ENCODE measurements at regions not wholly inside any gene's neighbourhood (a gene's known extent, or its start where the extent isn't known, plus 50 kb on each side); places are given as distances from the start of the nearest gene placed in this dataset.

DNA sequence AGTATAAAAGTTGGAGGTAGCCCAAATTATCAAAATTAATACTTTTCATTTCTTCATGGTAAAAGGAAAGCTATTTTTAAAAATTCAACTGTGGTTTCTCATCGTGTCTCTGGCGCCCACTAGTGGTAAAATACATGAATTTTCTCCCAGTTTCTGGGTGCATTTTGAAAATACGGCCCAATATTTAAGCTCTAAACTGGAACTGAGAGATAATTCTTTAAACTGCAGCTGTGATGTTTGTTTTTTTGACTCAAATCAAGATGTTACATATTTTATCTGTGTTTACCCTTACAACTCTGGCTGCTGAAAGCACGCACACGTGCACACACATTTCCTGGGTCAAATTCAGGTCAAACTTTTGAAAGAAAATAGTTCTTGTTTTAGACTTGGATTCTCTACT lies 123.9 kb upstream of the ACSL4 start:
- POLR2A ChIA-PET (ENCODE audit: partially characterized antibody), result interaction anchor here (0.9 to 1.0 kb wide), 2 partner anchors 144 to 145 kb away, joined by 3 read pairs; no protein-coding TSS in a partner anchor
- Mint-ChIP-seq H3K9me3 (peaks cover 0 to 3% (median 0%) of the 10 kb centered on the region in 8 donors), H3K36me3 (no peaks in the 10 kb centered on the region), H3K4me1 (peaks cover 0 to 3% (median 0%) of the 10 kb centered on the region in 4 donors), H3K27ac (no peak overlapping the region), H3K27me3 (no peaks in the 10 kb centered on the region), H3K4me3 (peak overlapping the region in 1 of 8 donors; percentile 20)
- Histone ChIP-seq H3K27ac (ENCODE audit: low read depth, low read length) (no peak overlapping the region), H3K4me3 (ENCODE audit: low read length in 2 of 2) (no peak overlapping the region), H3K27me3 (ENCODE audit: insufficient read depth, low read length) (no peaks in the 10 kb centered on the region), H3K9me3 (ENCODE audit: control insufficient read depth in 1 of 2, low read length in 2 of 2) (no peaks in the 10 kb centered on the region), H3K36me3 (ENCODE audit: insufficient read depth, low read length) (no peaks in the 10 kb centered on the region), H3K4me1 (ENCODE audit: insufficient read depth, low read length) (no peaks in the 10 kb centered on the region)
- peak; percentile 31 to 46 (median 37) for DNase-seq
- intact Hi-C loops (cut with micrococcal nuclease), result loop anchor here (1.0 kb wide), 1 partner anchor 372 kb away; no protein-coding TSS in a partner anchor
- CTCF ChIA-PET (ENCODE audit: partially characterized antibody), result interaction anchor here (0.6 to 8.3 kb wide), 24 partner anchors 9 to 554 kb away, joined by 3 to 184 read pairs (median 4); partner anchors contain the start of gene TMEM164

- Histone ChIP-seq H3K9me3 (ENCODE audit: control insufficient read depth in 1 of 2, low read length in 2 of 2) (no peaks in the 10 kb centered on the region), H3K27me3 (ENCODE audit: insufficient read depth, low read length) (no peaks in the 10 kb centered on the region), H3K36me3 (ENCODE audit: insufficient read depth, low read length) (no peaks in the 10 kb centered on the region), H3K27ac (ENCODE audit: low read depth, low read length) (no peak overlapping the region), H3K4me3 (ENCODE audit: low read length in 2 of 2) (no peak overlapping the region), H3K4me1 (ENCODE audit: insufficient read depth, low read length) (no peaks in the 10 kb centered on the region)
- peaks cover 0 to 3% (median 0%) of the 10 kb centered on the region in 4 donors for H3K4me1 Mint-ChIP-seq
- no peak overlapping the region for H3K4me3 Mint-ChIP-seq
- intact Hi-C loops (cut with micrococcal nuclease), result loop anchor here (1.0 kb wide), 1 partner anchor 372 kb away; no protein-coding TSS in a partner anchor
- H3K27ac Mint-ChIP-seq, result peak overlapping the region in 1 of 7 donors; percentile 21
- POLR2A ChIA-PET (ENCODE audit: partially characterized antibody), result no interaction called here
- peaks cover 0 to 3% (median 0%) of the 10 kb centered on the region in 8 donors for H3K9me3 Mint-ChIP-seq
- CTCF ChIA-PET (ENCODE audit: partially characterized antibody), result interaction anchor here (0.8 to 8.3 kb wide), 15 partner anchors 10 to 554 kb away, joined by 3 to 184 read pairs (median 6); partner anchors contain the start of gene TMEM164
- H3K27me3 Mint-ChIP-seq, result no peaks in the 10 kb centered on the region
- H3K36me3 Mint-ChIP-seq, result no peaks in the 10 kb centered on the region
- no peak for DNase-seq
These were observed 124.6 kb upstream of the ACSL4 start for GRCh38 chrX:109857584-109858228.

- no peak overlapping the region for H3K27ac ChIP-seq (ENCODE audit: low read depth, low read length)
- DNase-seq, result no peak
- H3K9me3 ChIP-seq (ENCODE audit: control insufficient read depth in 1 of 2, low read length in 2 of 2), result no peaks in the 10 kb centered on the region
- H3K4me3 Mint-ChIP-seq, result no peak overlapping the region
- H3K27me3 ChIP-seq (ENCODE audit: insufficient read depth, low read length), result no peaks in the 10 kb centered on the region
- ChIA-PET POLR2A (ENCODE audit: partially characterized antibody) (no interaction called here), CTCF (ENCODE audit: partially characterized antibody) (interaction anchor here (2.0 to 8.3 kb wide), 2 partner anchors 146 to 373 kb away, joined by 10 to 184 read pairs; no protein-coding TSS in a partner anchor)
- no peak overlapping the region for H3K4me3 ChIP-seq (ENCODE audit: low read length in 2 of 2)
- H3K36me3 Mint-ChIP-seq, result no peaks in the 10 kb centered on the region
- H3K27me3 Mint-ChIP-seq, result no peaks in the 10 kb centered on the region
- H3K4me1 Mint-ChIP-seq, result peaks cover 0 to 3% (median 0%) of the 10 kb centered on the region in 4 donors
- no peaks in the 10 kb centered on the region for H3K4me1 ChIP-seq (ENCODE audit: insufficient read depth, low read length)
- H3K36me3 ChIP-seq (ENCODE audit: insufficient read depth, low read length), result no peaks in the 10 kb centered on the region
- intact Hi-C loops (cut with micrococcal nuclease), result no loop called here
- no peak overlapping the region for H3K27ac Mint-ChIP-seq
- H3K9me3 Mint-ChIP-seq, result peaks cover 0 to 3% (median 0%) of the 10 kb centered on the region in 8 donors
These were observed 125.7 kb upstream of the ACSL4 start for GRCh38 chrX:109858602-109859341.

DNA sequence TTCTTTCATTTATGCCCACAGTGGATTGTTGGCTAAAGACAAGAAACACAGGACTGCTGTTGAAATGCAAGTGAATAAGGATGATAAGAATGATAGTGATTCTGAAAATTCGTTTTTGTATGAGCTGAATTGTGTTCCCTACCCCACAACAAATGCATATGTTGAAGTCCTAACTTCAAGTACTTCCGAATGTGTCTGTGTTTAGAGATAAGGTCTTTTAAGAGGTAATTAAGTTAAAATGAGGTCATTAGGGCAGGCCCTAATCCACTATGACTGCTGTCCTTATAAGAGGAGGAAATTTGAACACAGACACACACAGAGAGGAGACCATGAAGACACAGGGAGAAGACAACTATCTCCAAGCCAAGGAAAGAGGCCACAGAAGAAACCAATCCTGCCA lies 126.6 kb upstream of the ACSL4 start:
- Mint-ChIP-seq H3K9me3 (no peaks in the 10 kb centered on the region), H3K36me3 (no peaks in the 10 kb centered on the region), H3K4me3 (no peak overlapping the region), H3K27me3 (no peaks in the 10 kb centered on the region), H3K27ac (no peak overlapping the region), H3K4me1 (peaks cover 0 to 3% (median 0%) of the 10 kb centered on the region in 4 donors)
- ChIA-PET POLR2A (ENCODE audit: partially characterized antibody) (no interaction called here), CTCF (ENCODE audit: partially characterized antibody) (interaction anchor here (8.3 kb wide), 1 partner anchor 147 kb away, joined by 184 read pairs; no protein-coding TSS in a partner anchor)
- no peaks in the 10 kb centered on the region for H3K36me3 ChIP-seq (ENCODE audit: insufficient read depth, low read length)
- no peaks in the 10 kb centered on the region for H3K27me3 ChIP-seq (ENCODE audit: insufficient read depth, low read length)
- no peak overlapping the region for H3K4me3 ChIP-seq (ENCODE audit: low read length in 2 of 2)
- no peak overlapping the region for H3K27ac ChIP-seq (ENCODE audit: low read depth, low read length)
- H3K9me3 ChIP-seq (ENCODE audit: control insufficient read depth in 1 of 2, low read length in 2 of 2), result no peaks in the 10 kb centered on the region
- intact Hi-C loops (cut with micrococcal nuclease), result no loop called here
- DNase-seq, result no peak
- H3K4me1 ChIP-seq (ENCODE audit: insufficient read depth, low read length), result no peaks in the 10 kb centered on the region

DNA sequence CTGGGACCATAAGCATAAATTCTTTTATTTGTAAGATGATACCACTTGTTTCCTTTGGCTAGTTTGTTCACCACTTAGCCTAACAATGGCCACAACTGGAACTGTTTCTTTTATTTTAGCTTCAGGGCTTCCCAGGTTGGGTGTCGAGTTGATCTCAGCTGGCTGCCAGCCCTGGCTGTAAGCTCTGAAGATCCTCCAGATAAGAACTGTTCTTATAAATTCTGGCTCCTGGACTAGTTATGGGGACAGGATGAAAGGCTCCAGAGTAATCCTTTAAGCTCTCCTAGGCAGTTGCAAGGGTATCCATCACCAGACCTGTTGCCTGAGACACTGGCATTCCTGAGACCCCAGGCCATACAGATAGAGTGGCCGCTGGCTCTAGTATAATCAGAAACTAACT lies 129.4 kb upstream of the ACSL4 start:
- H3K27ac ChIP-seq (ENCODE audit: low read depth, low read length), result no peak overlapping the region
- ChIA-PET POLR2A (ENCODE audit: partially characterized antibody) (no interaction called here), CTCF (ENCODE audit: partially characterized antibody) (interaction anchor here (0.6 to 2.2 kb wide), 4 partner anchors 8 to 151 kb away, joined by 3 to 6 read pairs (median 4); no protein-coding TSS in a partner anchor)
- no peaks in the 10 kb centered on the region for H3K36me3 Mint-ChIP-seq
- intact Hi-C loops (cut with micrococcal nuclease), result no loop called here
- H3K4me3 ChIP-seq (ENCODE audit: low read length in 2 of 2), result no peak overlapping the region
- no peaks in the 10 kb centered on the region for H3K9me3 ChIP-seq (ENCODE audit: control insufficient read depth in 1 of 2, low read length in 2 of 2)
- H3K27me3 Mint-ChIP-seq, result peaks cover 1 to 2% of the 10 kb centered on the region in 2 donors
- no peaks in the 10 kb centered on the region for H3K36me3 ChIP-seq (ENCODE audit: insufficient read depth, low read length)
- H3K27me3 ChIP-seq (ENCODE audit: insufficient read depth, low read length), result no peaks in the 10 kb centered on the region
- H3K4me1 Mint-ChIP-seq, result no peaks in the 10 kb centered on the region
- H3K4me3 Mint-ChIP-seq, result no peak overlapping the region
- no peaks in the 10 kb centered on the region for H3K9me3 Mint-ChIP-seq
- H3K4me1 ChIP-seq (ENCODE audit: insufficient read depth, low read length), result no peaks in the 10 kb centered on the region
- no peak overlapping the region for H3K27ac Mint-ChIP-seq
- no peak for DNase-seq

DNA sequence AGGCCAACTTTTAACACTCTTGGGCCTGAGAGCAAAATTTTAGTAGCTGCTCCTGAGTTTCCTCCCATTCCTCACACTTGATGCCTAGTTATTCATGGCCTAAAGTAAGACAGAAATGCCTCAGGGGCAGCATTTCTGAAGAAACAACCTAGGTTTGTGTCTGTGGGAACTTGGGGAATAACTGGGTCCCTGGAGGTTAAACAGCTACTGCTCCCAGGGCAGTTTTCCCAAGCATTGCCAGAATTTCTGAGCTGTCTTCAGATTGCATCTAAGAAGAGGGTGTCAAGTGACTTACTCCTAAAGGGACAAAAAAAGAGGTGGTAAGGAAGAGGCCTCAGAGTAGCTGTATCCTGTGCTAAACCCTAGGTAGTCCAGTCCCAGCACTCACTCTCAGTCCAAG lies 130.8 kb upstream of the ACSL4 start:
- no peak overlapping the region for H3K27ac ChIP-seq (ENCODE audit: low read depth, low read length)
- POLR2A ChIA-PET (ENCODE audit: partially characterized antibody), result no interaction called here
- H3K9me3 ChIP-seq (ENCODE audit: control insufficient read depth in 1 of 2, low read length in 2 of 2), result no peaks in the 10 kb centered on the region
- Mint-ChIP-seq H3K4me3 (no peak overlapping the region), H3K4me1 (no peaks in the 10 kb centered on the region), H3K27me3 (peaks cover 1 to 2% of the 10 kb centered on the region in 2 donors), H3K9me3 (no peaks in the 10 kb centered on the region), H3K27ac (no peak overlapping the region), H3K36me3 (no peaks in the 10 kb centered on the region)
- CTCF ChIA-PET (ENCODE audit: partially characterized antibody), result interaction anchor here (1.3 to 2.2 kb wide), 3 partner anchors 9 to 151 kb away, joined by 3 to 6 read pairs (median 3); no protein-coding TSS in a partner anchor
- H3K36me3 ChIP-seq (ENCODE audit: insufficient read depth, low read length), result no peaks in the 10 kb centered on the region
- intact Hi-C loops (cut with micrococcal nuclease), result no loop called here
- DNase-seq, result no peak
- H3K27me3 ChIP-seq (ENCODE audit: insufficient read depth, low read length), result no peaks in the 10 kb centered on the region
- H3K4me3 ChIP-seq (ENCODE audit: low read length in 2 of 2), result no peak overlapping the region
- no peaks in the 10 kb centered on the region for H3K4me1 ChIP-seq (ENCODE audit: insufficient read depth, low read length)
